IMR-90 (cell line): ENCODE measurements at regions not wholly inside any gene's neighbourhood (a gene's known extent, or its start where the extent isn't known, plus 50 kb on each side); places are given as distances from the start of the nearest gene placed in this dataset.

Experiments used
- ATAC-seq: fragments of 200-7000 bp; cut with Tn5 transposase; 2 replicates; pipeline ENCODE4 v1.9.1; 2020; ENCODE audit warnings: low read depth, mild to moderate bottlenecking, moderate library complexity
- BruUV-seq: library from RNA; stranded (reverse); fragments of 400-500 nt; replicated peaks from 2 replicates; lab custom pipeline; 2021; lab: Mats Ljungman, UMichigan
- CTCF ChIA-PET: fragments of 300-600 bp; formaldehyde crosslinking; extraction: SDS; loops from one replicate; lab custom pipeline; 2021; ENCODE audit warnings: antibody characterized with exemption; lab: Yijun Ruan, JAX
- POLR2A ChIA-PET: fragments of 300-600 bp; sonication (Branson Sonifier 250); formaldehyde crosslinking; loops from one replicate; lab custom pipeline; 2022; ENCODE audit warnings: antibody characterized with exemption; ENCODE audit not compliant: unreplicated experiment; lab: Charles Lee
- DNase-seq: peaks from one replicate; pipeline ENCODE4 v3.0.0; 2013
- H2AFZ ChIP-seq: replicated peaks from 2 replicates; pipeline ENCODE3; 2013; ENCODE audit warnings: low read length, mild to moderate bottlenecking; ENCODE audit not compliant: poor library complexity
- H2AK5ac ChIP-seq: 2 replicates; pipeline ENCODE4 v1.6.1; 2013; ENCODE audit warnings: low read depth, low read length, inconsistent platforms
- H2AK9ac ChIP-seq: replicated peaks from 2 replicates; pipeline ENCODE3; 2013; ENCODE audit warnings: mild to moderate bottlenecking, low read depth, low read length, moderate library complexity; ENCODE audit not compliant: poor library complexity
- H2BK120ac ChIP-seq: 2 replicates; pipeline ENCODE4 v1.6.1; 2013; ENCODE audit warnings: low read depth, low read length, inconsistent platforms
- H2BK15ac ChIP-seq: 3 replicates; pipeline ENCODE4 v1.6.1; 2013; ENCODE audit warnings: low read depth, low read length, inconsistent platforms
- H2BK20ac ChIP-seq: 2 replicates; pipeline ENCODE4 v1.6.1; 2013; ENCODE audit warnings: low read depth, mild to moderate bottlenecking, inconsistent platforms, low read length, moderate library complexity
- H2BK5ac ChIP-seq: 2 replicates; pipeline ENCODE4 v1.6.1; 2013; ENCODE audit warnings: mild to moderate bottlenecking, low read depth, low read length, inconsistent platforms; ENCODE audit not compliant: poor library complexity, severe bottlenecking
- H3K14ac ChIP-seq: replicated peaks from 2 replicates; pipeline ENCODE4 v1.6.1; 2013; ENCODE audit warnings: low read depth, low read length, inconsistent platforms
- H3K18ac ChIP-seq: 2 replicates; pipeline ENCODE4 v1.6.1; 2013; ENCODE audit warnings: low read depth, low read length, control low read depth
- H3K23ac ChIP-seq: 2 replicates; pipeline ENCODE4 v1.6.1; 2013; ENCODE audit warnings: low read depth, low read length, inconsistent platforms
- H3K27ac ChIP-seq: 2 replicates; pipeline ENCODE4 v1.5.1; 2013; ENCODE audit warnings: mild to moderate bottlenecking, control low read depth, low read length; ENCODE audit not compliant: insufficient read depth
- H3K27me3 ChIP-seq: 2 replicates; pipeline ENCODE4 v1.6.1; 2013; ENCODE audit warnings: low read length; ENCODE audit not compliant: control insufficient read depth, insufficient read depth
- H3K36me3 ChIP-seq: 2 replicates; pipeline ENCODE4 v1.6.1; 2013; ENCODE audit warnings: low read length, mixed read lengths; ENCODE audit not compliant: control insufficient read depth, insufficient read depth
- H3K4ac ChIP-seq: 2 replicates; pipeline ENCODE4 v1.6.1; 2013; ENCODE audit warnings: low read depth, low read length, inconsistent platforms
- H3K4me1 ChIP-seq: 2 replicates; pipeline ENCODE4 v1.6.1; 2013; ENCODE audit warnings: low read length, mixed read lengths; ENCODE audit not compliant: control insufficient read depth, insufficient read depth
- H3K4me2 ChIP-seq: 2 replicates; pipeline ENCODE4 v1.6.1; 2013; ENCODE audit warnings: low read depth, mild to moderate bottlenecking, control low read depth, low read length, moderate library complexity
- H3K4me3 ChIP-seq: 2 replicates; pipeline ENCODE4 v1.5.1; 2013; ENCODE audit warnings: low read depth, mild to moderate bottlenecking, control low read depth, low read length, moderate library complexity; ENCODE audit not compliant: insufficient read depth
- H3K56ac ChIP-seq: 2 replicates; pipeline ENCODE4 v1.6.1; 2013; ENCODE audit warnings: low read length, inconsistent platforms; ENCODE audit not compliant: insufficient read depth; ENCODE audit errors: extremely low read depth
- H3K79me1 ChIP-seq, 2 experiments: 2 replicates each; pipeline ENCODE4 v1.6.1; 2013; ENCODE audit warnings: low read length in 2 of 2, inconsistent platforms in 1 of 2, low read depth in 1 of 2
- H3K9ac ChIP-seq: 2 replicates; pipeline ENCODE4 v1.6.1; 2013; ENCODE audit warnings: low read depth, low read length, control low read depth
- H3K9me1 ChIP-seq: 2 replicates; pipeline ENCODE4 v1.6.1; 2013; ENCODE audit warnings: low read length, inconsistent platforms; ENCODE audit not compliant: insufficient read depth
- H3K9me3 ChIP-seq: 2 replicates; pipeline ENCODE4 v1.6.1; 2013; ENCODE audit warnings: low read length; ENCODE audit not compliant: control insufficient read depth, insufficient read depth
- H4K20me1 ChIP-seq: 2 replicates; pipeline ENCODE4 v1.6.1; 2013; ENCODE audit warnings: low read length, inconsistent platforms; ENCODE audit not compliant: insufficient read depth
- H4K5ac ChIP-seq: 2 replicates; pipeline ENCODE4 v1.6.1; 2013; ENCODE audit warnings: mild to moderate bottlenecking, low read depth, low read length, control low read depth
- H4K8ac ChIP-seq, 2 experiments: 2 replicates each; pipeline ENCODE4 v1.6.1; 2013; ENCODE audit warnings: low read depth in 2 of 2, low read length in 2 of 2, control low read depth in 1 of 2, inconsistent platforms in 1 of 2
- H4K91ac ChIP-seq: 2 replicates; pipeline ENCODE4 v1.6.1; 2013; ENCODE audit warnings: low read depth, low read length, inconsistent platforms; ENCODE audit not compliant: insufficient read depth
- BHLHE40 ChIP-seq: fragments of 150-350 bp; IDR thresholded peaks from 2 replicates; pipeline ENCODE4 v1.6.1; 2016; ENCODE audit warnings: mild to moderate bottlenecking, low read depth, low read length
- CHD1 ChIP-seq: IDR thresholded peaks from 2 replicates; pipeline ENCODE4 v1.6.1; 2012; ENCODE audit warnings: low read depth, low read length, improper control_type of control experiment
- MAZ ChIP-seq: IDR thresholded peaks from 2 replicates; pipeline ENCODE4 v1.6.1; 2012; ENCODE audit warnings: low read depth, mild to moderate bottlenecking, low read length, improper control_type of control experiment, moderate library complexity, borderline replicate concordance
- MXI1 ChIP-seq: IDR thresholded peaks from 2 replicates; pipeline ENCODE4 v1.6.1; 2012; ENCODE audit warnings: low read depth, mild to moderate bottlenecking, low read length, moderate library complexity, borderline replicate concordance
- NFE2L2 ChIP-seq: fragments of 150-350 bp; IDR thresholded peaks from 2 replicates; pipeline ENCODE4 v1.6.1; 2016; ENCODE audit warnings: low read depth, mild to moderate bottlenecking, low read length
- POLR2A ChIP-seq: IDR thresholded peaks from 2 replicates; pipeline ENCODE4 v1.6.1; 2012; ENCODE audit warnings: mild to moderate bottlenecking, low read depth, low read length
- RAD21 ChIP-seq: IDR thresholded peaks from 2 replicates; pipeline ENCODE4 v1.6.1; 2012; ENCODE audit warnings: low read length, improper control_type of control experiment
- RCOR1 ChIP-seq: IDR thresholded peaks from 2 replicates; pipeline ENCODE4 v1.6.1; 2012; ENCODE audit warnings: mild to moderate bottlenecking, low read length, improper control_type of control experiment; ENCODE audit not compliant: insufficient replicate concordance
- RFX5 ChIP-seq: IDR thresholded peaks from 2 replicates; pipeline ENCODE4 v1.8.0; 2012; ENCODE audit warnings: low read depth, mild to moderate bottlenecking, low read length, moderate library complexity
- SMC3 ChIP-seq: fragments of 150-350 bp; IDR thresholded peaks from 2 replicates; pipeline ENCODE4 v1.6.1; 2016; ENCODE audit warnings: low read depth, mild to moderate bottlenecking, antibody characterized with exemption, low read length, moderate library complexity
- WGBS, 2 experiments: methylation state at CpG; one replicate each; pipeline versions ENCODE4 v1.1.5 to v1.1.7; 2013; ENCODE audit warnings: missing lambda C conversion rate in 2 of 2; ENCODE audit not compliant: insufficient read length in 1 of 2; ENCODE audit errors: extremely low coverage in 2 of 2; 5-methylcytosine and 5-hydroxymethylcytosine counted together
- dilution Hi-C: fragments of 300-500 bp; cut with HindIII; formaldehyde crosslinking; loops from one replicate; pipeline ENCODE4 v1.14.3; 2018; ENCODE audit warnings: low sequenced_read_pairs; ENCODE audit not compliant: unreplicated experiment
- in situ Hi-C: fragments of 300-500 bp; cut with MboI; formaldehyde crosslinking; loops from 3 replicates; pipeline ENCODE4 v1.14.3; 2019; ENCODE audit warnings: low sequenced_read_pairs, inconsistent platforms, mixed read lengths
- intact Hi-C: fragments of 100-400 bp; cut with micrococcal nuclease; formaldehyde crosslinking; loops from 2 replicates; pipeline ENCODE4 v1.10.0; 2022
- TF ChIP-seq, protein P1 (sequence below): conservative IDR thresholded peaks from 2 replicates; pipeline ENCODE4 v1.5.1; 2012; ENCODE audit warnings: mild to moderate bottlenecking, low read depth, low read length, improper control_type of control experiment
- TF ChIP-seq, protein P2 (sequence below): fragments of 150-350 bp; IDR thresholded peaks from 2 replicates; pipeline ENCODE4 v1.6.1; 2017; ENCODE audit warnings: mild to moderate bottlenecking, antibody characterized with exemption, low read length, low read depth
- TF ChIP-seq, protein P3 (sequence below): fragments of 150-350 bp; IDR thresholded peaks from 2 replicates; pipeline ENCODE4 v1.6.1; 2016; ENCODE audit warnings: low read depth, mild to moderate bottlenecking, low read length, moderate library complexity, borderline replicate concordance

DNA sequence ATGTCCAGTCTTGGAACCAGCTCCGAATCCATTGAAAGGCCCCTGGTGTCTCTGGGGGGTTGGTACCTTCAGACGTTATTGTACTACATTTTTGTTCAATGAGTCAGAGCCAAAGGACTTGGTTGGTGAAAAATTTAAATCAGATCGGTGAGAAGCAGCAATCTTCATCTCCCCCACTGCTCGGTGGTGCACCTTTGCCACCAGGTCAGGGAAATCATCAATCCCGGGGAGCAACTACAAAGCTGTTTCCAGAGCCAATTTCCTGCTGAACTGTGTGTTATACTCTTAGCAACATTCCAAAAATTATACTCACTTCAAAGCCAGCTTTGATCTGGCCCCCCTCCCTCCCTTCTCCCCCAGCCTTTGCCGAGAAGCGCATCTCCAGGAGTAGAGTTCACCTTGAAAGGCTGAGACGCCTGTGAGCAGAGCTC is 375.2 kb upstream of the WWC1 start:
- ChIA-PET CTCF (no interaction called here), POLR2A (no interaction called here)
- Histone ChIP-seq H2AK5ac (no peak overlapping the region), H3K14ac (no peak overlapping the region), H3K4ac (no peak overlapping the region), H3K27me3 (no peaks in the 10 kb centered on the region), H3K56ac (no peak overlapping the region), H3K9me3 (no peaks in the 10 kb centered on the region), H3K4me3 (no peak overlapping the region), H3K9me1 (no peaks in the 10 kb centered on the region), H3K18ac (no peak overlapping the region), H4K5ac (no peak overlapping the region), H2BK20ac (no peak overlapping the region), H3K27ac (no peak overlapping the region), H3K79me1 (no peaks in the 10 kb centered on the region), H2AK9ac (no peak overlapping the region), H3K4me1 (no peaks in the 10 kb centered on the region), H2AFZ (no peak overlapping the region), H3K9ac (no peak overlapping the region), H4K20me1 (no peaks in the 10 kb centered on the region), H2BK15ac (no peak overlapping the region), H2BK5ac (no peak overlapping the region), H3K4me2 (no peak overlapping the region), H2BK120ac (no peak overlapping the region), H3K23ac (no peak overlapping the region), H3K36me3 (no peaks in the 10 kb centered on the region), H4K91ac (no peak overlapping the region), H4K8ac (no peak overlapping the region)
- in situ Hi-C loops (no loop called here), dilution Hi-C loops (no loop called here), intact Hi-C loops (no loop called here)
- WGBS, 2 experiments, result no CpG with 5 or more reads among the region's 8 CpGs
- no TSS peak for BruUV-seq
- TF ChIP-seq, protein P1, sequence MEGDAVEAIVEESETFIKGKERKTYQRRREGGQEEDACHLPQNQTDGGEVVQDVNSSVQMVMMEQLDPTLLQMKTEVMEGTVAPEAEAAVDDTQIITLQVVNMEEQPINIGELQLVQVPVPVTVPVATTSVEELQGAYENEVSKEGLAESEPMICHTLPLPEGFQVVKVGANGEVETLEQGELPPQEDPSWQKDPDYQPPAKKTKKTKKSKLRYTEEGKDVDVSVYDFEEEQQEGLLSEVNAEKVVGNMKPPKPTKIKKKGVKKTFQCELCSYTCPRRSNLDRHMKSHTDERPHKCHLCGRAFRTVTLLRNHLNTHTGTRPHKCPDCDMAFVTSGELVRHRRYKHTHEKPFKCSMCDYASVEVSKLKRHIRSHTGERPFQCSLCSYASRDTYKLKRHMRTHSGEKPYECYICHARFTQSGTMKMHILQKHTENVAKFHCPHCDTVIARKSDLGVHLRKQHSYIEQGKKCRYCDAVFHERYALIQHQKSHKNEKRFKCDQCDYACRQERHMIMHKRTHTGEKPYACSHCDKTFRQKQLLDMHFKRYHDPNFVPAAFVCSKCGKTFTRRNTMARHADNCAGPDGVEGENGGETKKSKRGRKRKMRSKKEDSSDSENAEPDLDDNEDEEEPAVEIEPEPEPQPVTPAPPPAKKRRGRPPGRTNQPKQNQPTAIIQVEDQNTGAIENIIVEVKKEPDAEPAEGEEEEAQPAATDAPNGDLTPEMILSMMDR, result no peak
- TF ChIP-seq RAD21, result no peak
- TF ChIP-seq RCOR1, result no peak
- no peak for TF ChIP-seq SMC3
- TF ChIP-seq RFX5, result no peak
- TF ChIP-seq, protein P2, sequence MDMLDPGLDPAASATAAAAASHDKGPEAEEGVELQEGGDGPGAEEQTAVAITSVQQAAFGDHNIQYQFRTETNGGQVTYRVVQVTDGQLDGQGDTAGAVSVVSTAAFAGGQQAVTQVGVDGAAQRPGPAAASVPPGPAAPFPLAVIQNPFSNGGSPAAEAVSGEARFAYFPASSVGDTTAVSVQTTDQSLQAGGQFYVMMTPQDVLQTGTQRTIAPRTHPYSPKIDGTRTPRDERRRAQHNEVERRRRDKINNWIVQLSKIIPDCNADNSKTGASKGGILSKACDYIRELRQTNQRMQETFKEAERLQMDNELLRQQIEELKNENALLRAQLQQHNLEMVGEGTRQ, result no peak
- TF ChIP-seq BHLHE40, result no peak
- TF ChIP-seq POLR2A, result no peak
- TF ChIP-seq, protein P3, sequence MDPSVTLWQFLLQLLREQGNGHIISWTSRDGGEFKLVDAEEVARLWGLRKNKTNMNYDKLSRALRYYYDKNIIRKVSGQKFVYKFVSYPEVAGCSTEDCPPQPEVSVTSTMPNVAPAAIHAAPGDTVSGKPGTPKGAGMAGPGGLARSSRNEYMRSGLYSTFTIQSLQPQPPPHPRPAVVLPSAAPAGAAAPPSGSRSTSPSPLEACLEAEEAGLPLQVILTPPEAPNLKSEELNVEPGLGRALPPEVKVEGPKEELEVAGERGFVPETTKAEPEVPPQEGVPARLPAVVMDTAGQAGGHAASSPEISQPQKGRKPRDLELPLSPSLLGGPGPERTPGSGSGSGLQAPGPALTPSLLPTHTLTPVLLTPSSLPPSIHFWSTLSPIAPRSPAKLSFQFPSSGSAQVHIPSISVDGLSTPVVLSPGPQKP, result no peak
- TF ChIP-seq MXI1, result no peak
- no peak for TF ChIP-seq MAZ
- no peak for TF ChIP-seq CHD1
- no peak for TF ChIP-seq NFE2L2
- DNase-seq, result no peak
- ATAC-seq, result no peak
